IMR-90 (cell line): ENCODE measurements at regions not wholly inside any gene's neighbourhood (a gene's known extent, or its start where the extent isn't known, plus 50 kb on each side); places are given as distances from the start of the nearest gene placed in this dataset.
A peak's percentile ranks its signal among the peaks of the same experiment; 100 is the strongest.

ENCODE experiments used
- ATAC-seq: fragments of 200-7000 bp; cut with Tn5 transposase; 2 replicates; pipeline ENCODE4 v1.9.1; 2020; ENCODE audit warnings: low read depth, mild to moderate bottlenecking, moderate library complexity
- BruUV-seq: library from RNA; stranded (reverse); fragments of 400-500 nt; replicated peaks from 2 replicates; lab custom pipeline; 2021; lab: Mats Ljungman, UMichigan
- CTCF ChIA-PET: fragments of 300-600 bp; formaldehyde crosslinking; extraction: SDS; loops from one replicate; lab custom pipeline; 2021; ENCODE audit warnings: antibody characterized with exemption; lab: Yijun Ruan, JAX
- POLR2A ChIA-PET: fragments of 300-600 bp; sonication (Branson Sonifier 250); formaldehyde crosslinking; loops from one replicate; lab custom pipeline; 2022; ENCODE audit warnings: antibody characterized with exemption; ENCODE audit not compliant: unreplicated experiment; lab: Charles Lee
- DNase-seq: peaks from one replicate; pipeline ENCODE4 v3.0.0; 2013
- H2AFZ ChIP-seq: replicated peaks from 2 replicates; pipeline ENCODE3; 2013; ENCODE audit warnings: low read length, mild to moderate bottlenecking; ENCODE audit not compliant: poor library complexity
- H2AK5ac ChIP-seq: 2 replicates; pipeline ENCODE4 v1.6.1; 2013; ENCODE audit warnings: low read depth, low read length, inconsistent platforms
- H2AK9ac ChIP-seq: replicated peaks from 2 replicates; pipeline ENCODE3; 2013; ENCODE audit warnings: mild to moderate bottlenecking, low read depth, low read length, moderate library complexity; ENCODE audit not compliant: poor library complexity
- H2BK120ac ChIP-seq: 2 replicates; pipeline ENCODE4 v1.6.1; 2013; ENCODE audit warnings: low read depth, low read length, inconsistent platforms
- H2BK15ac ChIP-seq: 3 replicates; pipeline ENCODE4 v1.6.1; 2013; ENCODE audit warnings: low read depth, low read length, inconsistent platforms
- H2BK20ac ChIP-seq: 2 replicates; pipeline ENCODE4 v1.6.1; 2013; ENCODE audit warnings: low read depth, mild to moderate bottlenecking, inconsistent platforms, low read length, moderate library complexity
- H2BK5ac ChIP-seq: 2 replicates; pipeline ENCODE4 v1.6.1; 2013; ENCODE audit warnings: mild to moderate bottlenecking, low read depth, low read length, inconsistent platforms; ENCODE audit not compliant: poor library complexity, severe bottlenecking
- H3K14ac ChIP-seq: replicated peaks from 2 replicates; pipeline ENCODE4 v1.6.1; 2013; ENCODE audit warnings: low read depth, low read length, inconsistent platforms
- H3K18ac ChIP-seq: 2 replicates; pipeline ENCODE4 v1.6.1; 2013; ENCODE audit warnings: low read depth, low read length, control low read depth
- H3K23ac ChIP-seq: 2 replicates; pipeline ENCODE4 v1.6.1; 2013; ENCODE audit warnings: low read depth, low read length, inconsistent platforms
- H3K27ac ChIP-seq: 2 replicates; pipeline ENCODE4 v1.5.1; 2013; ENCODE audit warnings: mild to moderate bottlenecking, control low read depth, low read length; ENCODE audit not compliant: insufficient read depth
- H3K27me3 ChIP-seq: 2 replicates; pipeline ENCODE4 v1.6.1; 2013; ENCODE audit warnings: low read length; ENCODE audit not compliant: control insufficient read depth, insufficient read depth
- H3K36me3 ChIP-seq: 2 replicates; pipeline ENCODE4 v1.6.1; 2013; ENCODE audit warnings: low read length, mixed read lengths; ENCODE audit not compliant: control insufficient read depth, insufficient read depth
- H3K4ac ChIP-seq: 2 replicates; pipeline ENCODE4 v1.6.1; 2013; ENCODE audit warnings: low read depth, low read length, inconsistent platforms
- H3K4me1 ChIP-seq: 2 replicates; pipeline ENCODE4 v1.6.1; 2013; ENCODE audit warnings: low read length, mixed read lengths; ENCODE audit not compliant: control insufficient read depth, insufficient read depth
- H3K4me2 ChIP-seq: 2 replicates; pipeline ENCODE4 v1.6.1; 2013; ENCODE audit warnings: low read depth, mild to moderate bottlenecking, control low read depth, low read length, moderate library complexity
- H3K4me3 ChIP-seq: 2 replicates; pipeline ENCODE4 v1.5.1; 2013; ENCODE audit warnings: low read depth, mild to moderate bottlenecking, control low read depth, low read length, moderate library complexity; ENCODE audit not compliant: insufficient read depth
- H3K56ac ChIP-seq: 2 replicates; pipeline ENCODE4 v1.6.1; 2013; ENCODE audit warnings: low read length, inconsistent platforms; ENCODE audit not compliant: insufficient read depth; ENCODE audit errors: extremely low read depth
- H3K79me1 ChIP-seq, 2 experiments: 2 replicates each; pipeline ENCODE4 v1.6.1; 2013; ENCODE audit warnings: low read length in 2 of 2, inconsistent platforms in 1 of 2, low read depth in 1 of 2
- H3K9ac ChIP-seq: 2 replicates; pipeline ENCODE4 v1.6.1; 2013; ENCODE audit warnings: low read depth, low read length, control low read depth
- H3K9me1 ChIP-seq: 2 replicates; pipeline ENCODE4 v1.6.1; 2013; ENCODE audit warnings: low read length, inconsistent platforms; ENCODE audit not compliant: insufficient read depth
- H3K9me3 ChIP-seq: 2 replicates; pipeline ENCODE4 v1.6.1; 2013; ENCODE audit warnings: low read length; ENCODE audit not compliant: control insufficient read depth, insufficient read depth
- H4K20me1 ChIP-seq: 2 replicates; pipeline ENCODE4 v1.6.1; 2013; ENCODE audit warnings: low read length, inconsistent platforms; ENCODE audit not compliant: insufficient read depth
- H4K5ac ChIP-seq: 2 replicates; pipeline ENCODE4 v1.6.1; 2013; ENCODE audit warnings: mild to moderate bottlenecking, low read depth, low read length, control low read depth
- H4K8ac ChIP-seq, 2 experiments: 2 replicates each; pipeline ENCODE4 v1.6.1; 2013; ENCODE audit warnings: low read depth in 2 of 2, low read length in 2 of 2, control low read depth in 1 of 2, inconsistent platforms in 1 of 2
- H4K91ac ChIP-seq: 2 replicates; pipeline ENCODE4 v1.6.1; 2013; ENCODE audit warnings: low read depth, low read length, inconsistent platforms; ENCODE audit not compliant: insufficient read depth
- BHLHE40 ChIP-seq: fragments of 150-350 bp; IDR thresholded peaks from 2 replicates; pipeline ENCODE4 v1.6.1; 2016; ENCODE audit warnings: mild to moderate bottlenecking, low read depth, low read length
- CEBPB ChIP-seq: IDR thresholded peaks from 2 replicates; pipeline ENCODE4 v1.6.1; 2012; ENCODE audit warnings: low read depth, low read length, improper control_type of control experiment
- CHD1 ChIP-seq: IDR thresholded peaks from 2 replicates; pipeline ENCODE4 v1.6.1; 2012; ENCODE audit warnings: low read depth, low read length, improper control_type of control experiment
- ELK1 ChIP-seq: fragments of 150-350 bp; IDR thresholded peaks from 2 replicates; pipeline ENCODE4 v1.6.1; 2016; ENCODE audit warnings: low read depth, mild to moderate bottlenecking, low read length, moderate library complexity, borderline replicate concordance
- FOS ChIP-seq: fragments of 150-350 bp; IDR thresholded peaks from 2 replicates; pipeline ENCODE4 v1.6.1; 2016; ENCODE audit warnings: low read depth, low read length
- MAFK ChIP-seq: IDR thresholded peaks from 2 replicates; pipeline ENCODE4 v1.6.1; 2012; ENCODE audit warnings: low read depth, low read length, improper control_type of control experiment
- MXI1 ChIP-seq: IDR thresholded peaks from 2 replicates; pipeline ENCODE4 v1.6.1; 2012; ENCODE audit warnings: low read depth, mild to moderate bottlenecking, low read length, moderate library complexity, borderline replicate concordance
- NFE2L2 ChIP-seq: fragments of 150-350 bp; IDR thresholded peaks from 2 replicates; pipeline ENCODE4 v1.6.1; 2016; ENCODE audit warnings: low read depth, mild to moderate bottlenecking, low read length
- POLR2A ChIP-seq: IDR thresholded peaks from 2 replicates; pipeline ENCODE4 v1.6.1; 2012; ENCODE audit warnings: mild to moderate bottlenecking, low read depth, low read length
- RAD21 ChIP-seq: IDR thresholded peaks from 2 replicates; pipeline ENCODE4 v1.6.1; 2012; ENCODE audit warnings: low read length, improper control_type of control experiment
- RCOR1 ChIP-seq: IDR thresholded peaks from 2 replicates; pipeline ENCODE4 v1.6.1; 2012; ENCODE audit warnings: mild to moderate bottlenecking, low read length, improper control_type of control experiment; ENCODE audit not compliant: insufficient replicate concordance
- RFX5 ChIP-seq: IDR thresholded peaks from 2 replicates; pipeline ENCODE4 v1.8.0; 2012; ENCODE audit warnings: low read depth, mild to moderate bottlenecking, low read length, moderate library complexity
- SMC3 ChIP-seq: fragments of 150-350 bp; IDR thresholded peaks from 2 replicates; pipeline ENCODE4 v1.6.1; 2016; ENCODE audit warnings: low read depth, mild to moderate bottlenecking, antibody characterized with exemption, low read length, moderate library complexity
- WGBS, 2 experiments: methylation state at CpG; one replicate each; pipeline versions ENCODE4 v1.1.5 to v1.1.7; 2013; ENCODE audit warnings: missing lambda C conversion rate in 2 of 2; ENCODE audit not compliant: insufficient read length in 1 of 2; ENCODE audit errors: extremely low coverage in 2 of 2; 5-methylcytosine and 5-hydroxymethylcytosine counted together
- dilution Hi-C: fragments of 300-500 bp; cut with HindIII; formaldehyde crosslinking; loops from one replicate; pipeline ENCODE4 v1.14.3; 2018; ENCODE audit warnings: low sequenced_read_pairs; ENCODE audit not compliant: unreplicated experiment
- in situ Hi-C: fragments of 300-500 bp; cut with MboI; formaldehyde crosslinking; loops from 3 replicates; pipeline ENCODE4 v1.14.3; 2019; ENCODE audit warnings: low sequenced_read_pairs, inconsistent platforms, mixed read lengths
- intact Hi-C: fragments of 100-400 bp; cut with micrococcal nuclease; formaldehyde crosslinking; loops from 2 replicates; pipeline ENCODE4 v1.10.0; 2022
- TF ChIP-seq, protein P1 (sequence below): fragments of 150-350 bp; IDR thresholded peaks from 2 replicates; pipeline ENCODE4 v1.6.1; 2017; ENCODE audit warnings: mild to moderate bottlenecking, antibody characterized with exemption, low read length, low read depth
- TF ChIP-seq, protein P2 (sequence below): conservative IDR thresholded peaks from 2 replicates; pipeline ENCODE4 v1.5.1; 2012; ENCODE audit warnings: mild to moderate bottlenecking, low read depth, low read length, improper control_type of control experiment

- Histone ChIP-seq H2BK120ac (peak overlapping the region; percentile 6; the same call in 1 of the 2 replicates), H2AFZ (no peak overlapping the region), H3K56ac (no peak overlapping the region), H3K27ac (no peak overlapping the region), H2AK9ac (no peak overlapping the region), H3K9ac (no peak overlapping the region), H2BK5ac (no peak overlapping the region), H3K18ac (no peak overlapping the region; the same call in 1 of the 2 replicates), H3K4me1 (0 out of 2 replicates have a peak, but pooled peaks cover 1% of the 10 kb centered on the region), H3K9me1 (no peaks in the 10 kb centered on the region; the same call in 1 of the 2 replicates), H4K5ac (no peak overlapping the region), H3K79me1 (no peaks in the 10 kb centered on the region), H4K8ac (no peak overlapping the region), H4K91ac (no peak overlapping the region), H3K36me3 (no peaks in the 10 kb centered on the region), H2BK15ac (peak overlapping the region; percentile 40; the same call in 1 of the 3 replicates), H3K27me3 (no peaks in the 10 kb centered on the region), H3K4me3 (no peak overlapping the region), H3K9me3 (no peaks in the 10 kb centered on the region), H2AK5ac (no peak overlapping the region), H3K4me2 (no peak overlapping the region), H3K14ac (no peak overlapping the region; the same call in 1 of the 2 replicates), H2BK20ac (peak overlapping the region; percentile 29; the same call in 1 of the 2 replicates), H3K4ac (peak overlapping the region; percentile 20; the same call in 1 of the 2 replicates), H4K20me1 (no peaks in the 10 kb centered on the region), H3K23ac (no peak overlapping the region)
- BruUV-seq = no TSS peak
- 81% methylated on average over 4 of the region's 10 CpGs; no CpG with 5 or more reads in 1 of the 2 experiments for WGBS, 2 experiments
- POLR2A ChIA-PET = interaction anchor here (0.6 kb wide), 1 partner anchor 291 kb away, joined by 3 read pairs; no protein-coding TSS in a partner anchor
- ATAC-seq (no peak), DNase-seq (no peak)
- dilution Hi-C loops = no loop called here
- in situ Hi-C loops = no loop called here
- intact Hi-C loops = loop anchor here (10.0 kb wide), 4 partner anchors 227 to 957 kb away; no protein-coding TSS in a partner anchor
- CTCF ChIA-PET = no interaction called here
- TF ChIP-seq RAD21 (no peak), CEBPB (no peak), RFX5 (no peak), RCOR1 (no peak), CHD1 (no peak), NFE2L2 (no peak), SMC3 (no peak), ELK1 (no peak), FOS (no peak), POLR2A (no peak), MAFK (no peak), MXI1 (no peak), BHLHE40 (no peak)
- TF ChIP-seq, protein P1, sequence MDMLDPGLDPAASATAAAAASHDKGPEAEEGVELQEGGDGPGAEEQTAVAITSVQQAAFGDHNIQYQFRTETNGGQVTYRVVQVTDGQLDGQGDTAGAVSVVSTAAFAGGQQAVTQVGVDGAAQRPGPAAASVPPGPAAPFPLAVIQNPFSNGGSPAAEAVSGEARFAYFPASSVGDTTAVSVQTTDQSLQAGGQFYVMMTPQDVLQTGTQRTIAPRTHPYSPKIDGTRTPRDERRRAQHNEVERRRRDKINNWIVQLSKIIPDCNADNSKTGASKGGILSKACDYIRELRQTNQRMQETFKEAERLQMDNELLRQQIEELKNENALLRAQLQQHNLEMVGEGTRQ = no peak
- TF ChIP-seq, protein P2, sequence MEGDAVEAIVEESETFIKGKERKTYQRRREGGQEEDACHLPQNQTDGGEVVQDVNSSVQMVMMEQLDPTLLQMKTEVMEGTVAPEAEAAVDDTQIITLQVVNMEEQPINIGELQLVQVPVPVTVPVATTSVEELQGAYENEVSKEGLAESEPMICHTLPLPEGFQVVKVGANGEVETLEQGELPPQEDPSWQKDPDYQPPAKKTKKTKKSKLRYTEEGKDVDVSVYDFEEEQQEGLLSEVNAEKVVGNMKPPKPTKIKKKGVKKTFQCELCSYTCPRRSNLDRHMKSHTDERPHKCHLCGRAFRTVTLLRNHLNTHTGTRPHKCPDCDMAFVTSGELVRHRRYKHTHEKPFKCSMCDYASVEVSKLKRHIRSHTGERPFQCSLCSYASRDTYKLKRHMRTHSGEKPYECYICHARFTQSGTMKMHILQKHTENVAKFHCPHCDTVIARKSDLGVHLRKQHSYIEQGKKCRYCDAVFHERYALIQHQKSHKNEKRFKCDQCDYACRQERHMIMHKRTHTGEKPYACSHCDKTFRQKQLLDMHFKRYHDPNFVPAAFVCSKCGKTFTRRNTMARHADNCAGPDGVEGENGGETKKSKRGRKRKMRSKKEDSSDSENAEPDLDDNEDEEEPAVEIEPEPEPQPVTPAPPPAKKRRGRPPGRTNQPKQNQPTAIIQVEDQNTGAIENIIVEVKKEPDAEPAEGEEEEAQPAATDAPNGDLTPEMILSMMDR = no peak
Measured at GRCh38 chr18:41372046-41372665, 582.9 kb upstream of the PIK3C3 start.
